ENCODE measurements at regions not wholly inside any gene's neighbourhood (a gene's known extent, or its start where the extent isn't known, plus 50 kb on each side); places are given as distances from the start of the nearest gene placed in this dataset.

DNA sequence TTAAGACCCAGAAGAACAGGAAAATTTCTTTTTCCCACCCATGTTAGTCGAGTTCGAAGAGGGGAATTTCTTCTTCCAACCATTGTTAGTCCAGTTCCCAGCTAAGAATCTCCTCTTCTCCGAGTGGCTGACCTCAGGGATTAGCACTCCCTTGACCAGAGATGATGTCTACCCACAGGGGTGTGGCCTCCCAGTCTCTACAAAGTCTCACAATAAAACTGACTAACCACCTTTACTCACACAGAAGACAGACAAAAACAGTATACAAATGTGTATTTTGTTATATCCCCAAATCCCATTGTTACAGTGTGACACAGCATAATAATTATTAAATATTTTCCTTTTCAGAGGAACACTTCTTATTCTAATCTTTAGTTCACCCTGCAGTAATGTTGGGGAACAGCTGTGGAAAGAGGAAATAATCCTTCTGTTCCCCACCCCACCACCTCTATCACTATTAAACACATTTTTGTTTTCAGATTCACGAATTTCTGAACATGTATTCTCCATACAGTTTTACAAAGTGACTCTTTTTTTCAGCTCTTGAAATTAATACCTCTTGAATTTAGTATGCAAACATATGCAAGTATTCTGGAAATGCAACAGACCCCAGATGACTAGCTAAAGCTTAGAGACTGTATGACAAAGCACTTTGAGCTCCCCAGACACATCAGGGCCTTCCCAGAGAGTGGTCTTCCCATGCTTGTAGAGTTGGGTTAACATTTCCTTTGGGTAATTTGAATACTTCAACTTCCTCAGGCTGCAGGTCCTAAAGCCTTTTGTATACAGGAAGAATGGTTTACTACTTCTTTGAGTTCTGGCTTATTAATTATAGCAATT is 62.5 kb upstream of the NFKB1 start:
- TF ChIP-seq POLR2AphosphoS5 (IDR thresholded peaks at IDR 0.05; ENCODE audit: insufficient read depth, low read depth, low read length) (no peak), POLR2A (IDR thresholded peaks at IDR 0.05; ENCODE audit: low read depth, low read length) (no peak)
- TF ChIP-seq, protein P1, sequence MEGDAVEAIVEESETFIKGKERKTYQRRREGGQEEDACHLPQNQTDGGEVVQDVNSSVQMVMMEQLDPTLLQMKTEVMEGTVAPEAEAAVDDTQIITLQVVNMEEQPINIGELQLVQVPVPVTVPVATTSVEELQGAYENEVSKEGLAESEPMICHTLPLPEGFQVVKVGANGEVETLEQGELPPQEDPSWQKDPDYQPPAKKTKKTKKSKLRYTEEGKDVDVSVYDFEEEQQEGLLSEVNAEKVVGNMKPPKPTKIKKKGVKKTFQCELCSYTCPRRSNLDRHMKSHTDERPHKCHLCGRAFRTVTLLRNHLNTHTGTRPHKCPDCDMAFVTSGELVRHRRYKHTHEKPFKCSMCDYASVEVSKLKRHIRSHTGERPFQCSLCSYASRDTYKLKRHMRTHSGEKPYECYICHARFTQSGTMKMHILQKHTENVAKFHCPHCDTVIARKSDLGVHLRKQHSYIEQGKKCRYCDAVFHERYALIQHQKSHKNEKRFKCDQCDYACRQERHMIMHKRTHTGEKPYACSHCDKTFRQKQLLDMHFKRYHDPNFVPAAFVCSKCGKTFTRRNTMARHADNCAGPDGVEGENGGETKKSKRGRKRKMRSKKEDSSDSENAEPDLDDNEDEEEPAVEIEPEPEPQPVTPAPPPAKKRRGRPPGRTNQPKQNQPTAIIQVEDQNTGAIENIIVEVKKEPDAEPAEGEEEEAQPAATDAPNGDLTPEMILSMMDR (IDR thresholded peaks at IDR 0.05; ENCODE audit: extremely low read depth in 1 of 2, insufficient read depth in 1 of 2, low read depth in 1 of 2, low read length in 2 of 2), result no peak
